Keratinocyte (primary cell): ENCODE measurements at regions not wholly inside any gene's neighbourhood (a gene's known extent, or its start where the extent isn't known, plus 50 kb on each side); places are given as distances from the start of the nearest gene placed in this dataset.

ENCODE experiments used
- DNase-seq: peaks from one replicate; pipeline ENCODE4 v3.0.0-alpha.2; 2011; ENCODE audit warnings: low read depth, missing footprints, low spot score
- FAIRE-seq: peaks from 2 replicates; lab custom pipeline; 2011; peaks lifted over from hg19 to GRCh38; lab: Jason Lieb, UNC
- H2AFZ ChIP-seq: 2 replicates; pipeline ENCODE4 v1.6.0; 2012; ENCODE audit warnings: low read length, control low read depth, inconsistent platforms; ENCODE audit not compliant: control insufficient read depth
- H3K27ac ChIP-seq: 2 replicates; pipeline ENCODE4 v1.5.1; 2011; ENCODE audit warnings: low read length; ENCODE audit not compliant: control insufficient read depth, insufficient read depth
- H3K27me3 ChIP-seq: 3 replicates; pipeline ENCODE4 v1.6.0; 2011; ENCODE audit warnings: low read length; ENCODE audit not compliant: control insufficient read depth, insufficient read depth; ENCODE audit errors: extremely low read depth
- H3K36me3 ChIP-seq, 2 experiments: 2 replicates in 1 of 2; 3 replicates in 1 of 2; pipeline ENCODE4 v1.5.1; 2011; ENCODE audit warnings: low read length in 2 of 2, mild to moderate bottlenecking in 1 of 2; ENCODE audit not compliant: control insufficient read depth in 2 of 2, insufficient read depth in 2 of 2; ENCODE audit errors: extremely low read depth in 1 of 2
- H3K4me1 ChIP-seq: 3 replicates; pipeline ENCODE4 v1.5.1; 2011; ENCODE audit warnings: low read length; ENCODE audit not compliant: control insufficient read depth, insufficient read depth; ENCODE audit errors: extremely low read depth
- H3K4me2 ChIP-seq: 3 replicates; pipeline ENCODE4 v1.6.0; 2011; ENCODE audit warnings: low read depth, low read length; ENCODE audit not compliant: control insufficient read depth, insufficient read depth; ENCODE audit errors: extremely low read depth
- H3K4me3 ChIP-seq, 3 experiments: fragments of 200-600 bp in 1 of 3; sonication (generic) in 1 of 3; 2 replicates in 2 of 3; 3 replicates in 1 of 3; pipeline ENCODE4 v1.5.1; 2011 to 2016; ENCODE audit warnings: low read length in 3 of 3, mild to moderate bottlenecking in 3 of 3, control low read depth in 2 of 3, inconsistent platforms in 1 of 3, low read depth in 1 of 3, mixed read lengths in 1 of 3, mixed run types in 1 of 3, moderate library complexity in 1 of 3; ENCODE audit not compliant: control insufficient read depth in 2 of 3, insufficient read depth in 2 of 3; ENCODE audit errors: extremely low read depth in 1 of 3
- H3K79me2 ChIP-seq: 2 replicates; pipeline ENCODE4 v1.6.0; 2012; ENCODE audit warnings: low read length; ENCODE audit not compliant: control insufficient read depth, insufficient read depth
- H3K9ac ChIP-seq: 3 replicates; pipeline ENCODE4 v1.6.0; 2011; ENCODE audit warnings: low read length; ENCODE audit not compliant: control insufficient read depth, insufficient read depth; ENCODE audit errors: extremely low read depth
- H3K9me1 ChIP-seq: 3 replicates; pipeline ENCODE4 v1.6.0; 2011; ENCODE audit warnings: low read length; ENCODE audit not compliant: control insufficient read depth, insufficient read depth; ENCODE audit errors: extremely low read depth
- H3K9me3 ChIP-seq: 2 replicates; pipeline ENCODE4 v1.5.1; 2012; ENCODE audit warnings: low read depth, low read length; ENCODE audit not compliant: control insufficient read depth
- H4K20me1 ChIP-seq: 3 replicates; pipeline ENCODE4 v1.6.0; 2011; ENCODE audit warnings: low read length; ENCODE audit not compliant: control insufficient read depth, insufficient read depth; ENCODE audit errors: extremely low read depth
- EZH2 ChIP-seq: IDR thresholded peaks from one replicate; pipeline ENCODE4 v1.6.1; 2012; ENCODE audit warnings: inconsistent platforms, mild to moderate bottlenecking, low read length, moderate library complexity
- dilution Hi-C: fragments of 300-500 bp; cut with MboI; formaldehyde crosslinking; loops from one replicate; pipeline ENCODE4 v1.7.0; 2020; ENCODE audit warnings: low sequenced_read_pairs; ENCODE audit not compliant: extremely low pct_ligation_motif_present
- TF ChIP-seq, protein P1 (sequence below), 3 experiments: IDR thresholded peaks in 1 of 3; conservative IDR thresholded peaks in 1 of 3; optimal IDR thresholded peaks in 1 of 3; 2 replicates in 2 of 3; 3 replicates in 1 of 3; pipeline versions ENCODE3 to v1.5.1; 2011; ENCODE audit warnings: low read length in 3 of 3, mild to moderate bottlenecking in 3 of 3, moderate library complexity in 2 of 3, control low read depth in 1 of 3, inconsistent platforms in 1 of 3; ENCODE audit not compliant: insufficient read depth in 2 of 3; ENCODE audit errors: extremely low read depth in 1 of 3

- Histone ChIP-seq H3K4me1 (peaks cover 4% of the 10 kb centered on the region), H3K27me3 (peaks cover 92% of the 10 kb centered on the region), H3K4me2 (no peak overlapping the region), H3K27ac (no peak overlapping the region), H3K9ac (no peak overlapping the region), H2AFZ (no peak overlapping the region), H4K20me1 (no peaks in the 10 kb centered on the region), H3K9me1 (no peaks in the 10 kb centered on the region), H3K79me2 (no peaks in the 10 kb centered on the region), H3K9me3 (no peaks in the 10 kb centered on the region), H3K36me3 (no peaks in the 10 kb centered on the region), H3K4me3 (no peak overlapping the region)
- no peak for DNase-seq
- no peak for FAIRE-seq
- dilution Hi-C loops = no loop called here
- TF ChIP-seq, protein P1, sequence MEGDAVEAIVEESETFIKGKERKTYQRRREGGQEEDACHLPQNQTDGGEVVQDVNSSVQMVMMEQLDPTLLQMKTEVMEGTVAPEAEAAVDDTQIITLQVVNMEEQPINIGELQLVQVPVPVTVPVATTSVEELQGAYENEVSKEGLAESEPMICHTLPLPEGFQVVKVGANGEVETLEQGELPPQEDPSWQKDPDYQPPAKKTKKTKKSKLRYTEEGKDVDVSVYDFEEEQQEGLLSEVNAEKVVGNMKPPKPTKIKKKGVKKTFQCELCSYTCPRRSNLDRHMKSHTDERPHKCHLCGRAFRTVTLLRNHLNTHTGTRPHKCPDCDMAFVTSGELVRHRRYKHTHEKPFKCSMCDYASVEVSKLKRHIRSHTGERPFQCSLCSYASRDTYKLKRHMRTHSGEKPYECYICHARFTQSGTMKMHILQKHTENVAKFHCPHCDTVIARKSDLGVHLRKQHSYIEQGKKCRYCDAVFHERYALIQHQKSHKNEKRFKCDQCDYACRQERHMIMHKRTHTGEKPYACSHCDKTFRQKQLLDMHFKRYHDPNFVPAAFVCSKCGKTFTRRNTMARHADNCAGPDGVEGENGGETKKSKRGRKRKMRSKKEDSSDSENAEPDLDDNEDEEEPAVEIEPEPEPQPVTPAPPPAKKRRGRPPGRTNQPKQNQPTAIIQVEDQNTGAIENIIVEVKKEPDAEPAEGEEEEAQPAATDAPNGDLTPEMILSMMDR (optimal IDR thresholded peaks at IDR 0.05 in 1 of 3, IDR thresholded peaks at IDR 0.05 in 1 of 3, conservative IDR thresholded peaks at IDR 0.05 in 1 of 3; ENCODE audit: extremely low read depth in 1 of 3, insufficient read depth in 2 of 3, low read length in 3 of 3) = no peak
- TF ChIP-seq EZH2 = no peak
These were observed 156.7 kb downstream of the TRIM27 start for GRCh38 chr6:28767133-28767532.

GRCh38 chr6:28767691-28768090 lies 156.1 kb downstream of the TRIM27 start:
- Histone ChIP-seq H3K27ac (no peak overlapping the region), H3K9me3 (no peaks in the 10 kb centered on the region), H3K4me3 (no peak overlapping the region), H4K20me1 (no peaks in the 10 kb centered on the region), H3K27me3 (peaks cover 98% of the 10 kb centered on the region), H3K79me2 (no peaks in the 10 kb centered on the region), H2AFZ (no peak overlapping the region), H3K4me2 (no peak overlapping the region), H3K9ac (no peak overlapping the region), H3K9me1 (no peaks in the 10 kb centered on the region), H3K4me1 (peaks cover 4% of the 10 kb centered on the region), H3K36me3 (no peaks in the 10 kb centered on the region)
- FAIRE-seq = no peak
- DNase-seq = no peak
- TF ChIP-seq, protein P1 (optimal IDR thresholded peaks at IDR 0.05 in 1 of 3, IDR thresholded peaks at IDR 0.05 in 1 of 3, conservative IDR thresholded peaks at IDR 0.05 in 1 of 3; ENCODE audit: extremely low read depth in 1 of 3, insufficient read depth in 2 of 3, low read length in 3 of 3) = no peak
- no peak for TF ChIP-seq EZH2
- dilution Hi-C loops = no loop called here
